ENCODE measurements at regions not wholly inside any gene's neighbourhood (a gene's known extent, or its start where the extent isn't known, plus 50 kb on each side); places are given as distances from the start of the nearest gene placed in this dataset.

DNA sequence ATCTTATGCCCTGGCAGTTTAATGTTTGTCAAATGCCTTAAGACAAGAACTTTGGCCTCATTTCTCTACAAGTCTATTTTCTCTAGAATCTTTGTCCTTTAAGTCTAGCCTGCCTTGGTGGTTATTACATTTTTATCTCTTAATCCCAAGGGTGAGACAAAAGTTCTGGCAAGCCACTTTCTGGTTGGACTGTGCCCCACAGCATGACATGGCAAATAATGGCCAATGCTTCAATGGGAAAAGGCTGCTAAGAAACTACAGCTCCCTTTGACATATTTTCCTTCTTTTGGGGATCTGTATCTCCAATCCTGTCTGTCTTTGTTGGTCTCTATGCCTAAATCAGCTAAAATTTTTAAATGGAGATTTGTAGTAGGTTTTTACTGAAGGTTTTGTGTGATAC, 181.6 kb upstream of the MBNL1 start:
- no peak for ATAC-seq (ENCODE audit: low read depth)
- Histone ChIP-seq H4K20me1 (ENCODE audit: control insufficient read depth, insufficient read depth, low read length, poor library complexity, severe bottlenecking) (no peaks in the 10 kb centered on the region), H3K79me2 (ENCODE audit: control insufficient read depth, insufficient read depth, low read length) (no peaks in the 10 kb centered on the region), H3K27ac (ENCODE audit: low read length in 2 of 2) (no peak overlapping the region), H3K4me2 (replicated peaks; ENCODE audit: low read depth, low read length, poor library complexity, severe bottlenecking) (no peak overlapping the region), H3K9me3 (ENCODE audit: control extremely low read depth in 1 of 3, control insufficient read depth in 2 of 3, insufficient read depth in 1 of 3, low read length in 2 of 3) (no peaks in the 10 kb centered on the region), H3K36me3 (replicated peaks in 1 of 2; ENCODE audit: control extremely low read depth in 1 of 2, control insufficient read depth in 1 of 2, extremely low read depth in 1 of 2, insufficient read depth in 2 of 2, low read length in 1 of 2) (no peaks in the 10 kb centered on the region), H3K27me3 (replicated peaks in 1 of 4; ENCODE audit: control extremely low read depth in 1 of 4, control insufficient read depth in 3 of 4, insufficient read depth in 4 of 4, low read length in 3 of 4) (no peaks in the 10 kb centered on the region), H3K4me3 (ENCODE audit: control extremely low read depth in 1 of 5, extremely low read depth in 1 of 5, insufficient read depth in 1 of 5, low read depth in 2 of 5, low read length in 4 of 5) (no peak overlapping the region), H2AFZ (ENCODE audit: insufficient read depth, low read depth, low read length, poor library complexity, severe bottlenecking) (no peak overlapping the region), H3K4me1 (ENCODE audit: control insufficient read depth in 2 of 2, insufficient read depth in 2 of 2, low read length in 2 of 2) (no peaks in the 10 kb centered on the region), H3K9ac (ENCODE audit: low read length) (no peak overlapping the region)
- ChIA-PET POLR2A (no interaction called here), CTCF (no interaction called here)
- Mint-ChIP-seq H3K4me3 (no peak overlapping the region), H3K27me3 (no peaks in the 10 kb centered on the region), H3K4me1 (no peaks in the 10 kb centered on the region), H3K27ac (no peak overlapping the region), H3K9me3 (ENCODE audit: insufficient read depth) (no peaks in the 10 kb centered on the region)
- TF ChIP-seq CTCF (IDR thresholded peaks at IDR 0.05), result no peak
- no peak for TF ChIP-seq EZH2 (IDR thresholded peaks at IDR 0.05; ENCODE audit: borderline replicate concordance, insufficient read depth, low read depth, low read length, poor library complexity, severe bottlenecking)
- DNase-seq, result no peak
- intact Hi-C loops (cut with micrococcal nuclease), result no loop called here

- Histone ChIP-seq H3K36me3 (replicated peaks in 1 of 2; ENCODE audit: control extremely low read depth in 1 of 2, control insufficient read depth in 1 of 2, extremely low read depth in 1 of 2, insufficient read depth in 2 of 2, low read length in 1 of 2) (no peaks in the 10 kb centered on the region), H3K9me3 (ENCODE audit: control extremely low read depth in 1 of 3, control insufficient read depth in 2 of 3, insufficient read depth in 1 of 3, low read length in 2 of 3) (no peaks in the 10 kb centered on the region), H3K4me3 (ENCODE audit: control extremely low read depth in 1 of 5, extremely low read depth in 1 of 5, insufficient read depth in 1 of 5, low read depth in 2 of 5, low read length in 4 of 5) (no peak overlapping the region), H2AFZ (ENCODE audit: insufficient read depth, low read depth, low read length, poor library complexity, severe bottlenecking) (no peak overlapping the region), H3K9ac (ENCODE audit: low read length) (no peak overlapping the region), H3K27me3 (replicated peaks in 1 of 4; ENCODE audit: control extremely low read depth in 1 of 4, control insufficient read depth in 3 of 4, insufficient read depth in 4 of 4, low read length in 3 of 4) (no peaks in the 10 kb centered on the region), H3K27ac (ENCODE audit: low read length in 2 of 2) (no peak overlapping the region), H3K4me1 (ENCODE audit: control insufficient read depth in 2 of 2, insufficient read depth in 2 of 2, low read length in 2 of 2) (no peaks in the 10 kb centered on the region), H4K20me1 (ENCODE audit: control insufficient read depth, insufficient read depth, low read length, poor library complexity, severe bottlenecking) (no peaks in the 10 kb centered on the region), H3K4me2 (replicated peaks; ENCODE audit: low read depth, low read length, poor library complexity, severe bottlenecking) (no peak overlapping the region), H3K79me2 (ENCODE audit: control insufficient read depth, insufficient read depth, low read length) (no peaks in the 10 kb centered on the region)
- ChIA-PET POLR2A (no interaction called here), CTCF (no interaction called here)
- TF ChIP-seq CTCF (IDR thresholded peaks at IDR 0.05), result no peak
- TF ChIP-seq EZH2 (IDR thresholded peaks at IDR 0.05; ENCODE audit: borderline replicate concordance, insufficient read depth, low read depth, low read length, poor library complexity, severe bottlenecking), result no peak
- DNase-seq (no peak), ATAC-seq (ENCODE audit: low read depth) (no peak)
- Mint-ChIP-seq H3K4me1 (no peaks in the 10 kb centered on the region), H3K9me3 (ENCODE audit: insufficient read depth) (no peaks in the 10 kb centered on the region), H3K27me3 (no peaks in the 10 kb centered on the region), H3K27ac (no peak overlapping the region), H3K4me3 (no peak overlapping the region)
- intact Hi-C loops (cut with micrococcal nuclease), result no loop called here
Measured at GRCh38 chr3:152089528-152089927, 179.2 kb upstream of the MBNL1 start.

Data from B cell (primary cell).